ENCODE measurements at regions not wholly inside any gene's neighbourhood (a gene's known extent, or its start where the extent isn't known, plus 50 kb on each side); places are given as distances from the start of the nearest gene placed in this dataset.

DNA sequence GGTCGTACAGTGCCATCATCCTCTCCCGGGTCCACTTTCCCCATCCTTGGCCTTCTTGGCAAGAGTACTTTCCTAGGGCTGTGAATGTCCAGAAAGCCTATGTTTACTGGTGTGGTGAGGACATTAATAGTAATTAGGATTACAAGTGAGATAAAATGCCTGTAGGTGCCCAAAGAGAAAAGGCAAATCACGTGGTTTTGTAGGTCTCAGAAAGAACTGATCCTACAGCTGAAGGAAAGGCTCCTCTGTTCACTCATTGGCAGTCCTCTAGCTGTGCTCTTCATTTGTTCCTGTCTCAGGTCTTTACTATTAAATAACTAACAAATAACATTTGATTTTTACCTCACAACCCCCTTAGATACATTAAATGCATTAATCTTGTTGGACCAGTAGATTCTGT, 220.1 kb upstream of the CBLB start:
- H2AFZ ChIP-seq (ENCODE audit: low read length) = no peak overlapping the region
- H3K27ac ChIP-seq (ENCODE audit: low read depth, low read length, poor library complexity, severe bottlenecking) = no peak overlapping the region
- H3K27me3 ChIP-seq (ENCODE audit: insufficient read depth, low read length) = no peaks in the 10 kb centered on the region
- no peaks in the 10 kb centered on the region for H3K36me3 ChIP-seq (ENCODE audit: insufficient read depth, low read length)
- H3K4me1 ChIP-seq (ENCODE audit: insufficient read depth, low read length, severe bottlenecking) = no peaks in the 10 kb centered on the region
- no peak for TF ChIP-seq EZH2 (IDR thresholded peaks at IDR 0.05; ENCODE audit: borderline replicate concordance, low read length)
- TF ChIP-seq, protein P1, sequence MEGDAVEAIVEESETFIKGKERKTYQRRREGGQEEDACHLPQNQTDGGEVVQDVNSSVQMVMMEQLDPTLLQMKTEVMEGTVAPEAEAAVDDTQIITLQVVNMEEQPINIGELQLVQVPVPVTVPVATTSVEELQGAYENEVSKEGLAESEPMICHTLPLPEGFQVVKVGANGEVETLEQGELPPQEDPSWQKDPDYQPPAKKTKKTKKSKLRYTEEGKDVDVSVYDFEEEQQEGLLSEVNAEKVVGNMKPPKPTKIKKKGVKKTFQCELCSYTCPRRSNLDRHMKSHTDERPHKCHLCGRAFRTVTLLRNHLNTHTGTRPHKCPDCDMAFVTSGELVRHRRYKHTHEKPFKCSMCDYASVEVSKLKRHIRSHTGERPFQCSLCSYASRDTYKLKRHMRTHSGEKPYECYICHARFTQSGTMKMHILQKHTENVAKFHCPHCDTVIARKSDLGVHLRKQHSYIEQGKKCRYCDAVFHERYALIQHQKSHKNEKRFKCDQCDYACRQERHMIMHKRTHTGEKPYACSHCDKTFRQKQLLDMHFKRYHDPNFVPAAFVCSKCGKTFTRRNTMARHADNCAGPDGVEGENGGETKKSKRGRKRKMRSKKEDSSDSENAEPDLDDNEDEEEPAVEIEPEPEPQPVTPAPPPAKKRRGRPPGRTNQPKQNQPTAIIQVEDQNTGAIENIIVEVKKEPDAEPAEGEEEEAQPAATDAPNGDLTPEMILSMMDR (IDR thresholded peaks at IDR 0.05; ENCODE audit: low read length) = no peak
- no peak overlapping the region for H3K4me2 ChIP-seq (ENCODE audit: low read length)
- no peak overlapping the region for H3K9ac ChIP-seq (ENCODE audit: low read length)
- no peaks in the 10 kb centered on the region for H4K20me1 ChIP-seq (ENCODE audit: insufficient read depth, low read length)
- no peak overlapping the region for H3K4me3 ChIP-seq (ENCODE audit: low read depth, low read length, poor library complexity, severe bottlenecking)
- H3K9me2 ChIP-seq (ENCODE audit: low read depth, low read length) = no peaks in the 10 kb centered on the region
- no peaks in the 10 kb centered on the region for H3F3A ChIP-seq (ENCODE audit: insufficient read depth, low read length)
- no peaks in the 10 kb centered on the region for H3K9me3 ChIP-seq (ENCODE audit: low read length)
- no peaks in the 10 kb centered on the region for H3K79me2 ChIP-seq (ENCODE audit: insufficient read depth, low read length)

DNA sequence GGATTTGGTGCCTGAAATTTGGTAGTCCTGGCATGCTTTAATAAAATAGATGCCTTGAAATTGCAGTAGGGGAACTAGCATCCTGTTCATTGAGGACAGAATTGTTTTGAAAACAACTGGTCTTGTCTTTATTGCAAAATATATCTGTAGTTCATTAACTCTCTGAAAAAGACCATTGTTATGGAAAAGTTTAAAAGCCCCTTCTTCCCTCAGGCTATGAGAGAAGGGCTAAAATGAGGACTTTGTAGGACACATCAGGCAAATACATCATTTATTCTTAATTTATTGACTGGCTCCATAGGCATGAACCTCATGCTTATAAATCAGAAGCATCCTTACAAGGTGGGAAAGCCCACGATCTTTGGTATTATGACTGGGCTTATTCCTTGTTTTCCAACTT, 221.0 kb upstream of the CBLB start:
- Histone ChIP-seq H3K79me2 (ENCODE audit: insufficient read depth, low read length) (no peaks in the 10 kb centered on the region), H3K27me3 (ENCODE audit: insufficient read depth, low read length) (no peaks in the 10 kb centered on the region), H3K36me3 (ENCODE audit: insufficient read depth, low read length) (no peaks in the 10 kb centered on the region), H3K4me3 (ENCODE audit: low read depth, low read length, poor library complexity, severe bottlenecking) (no peak overlapping the region), H3K9ac (ENCODE audit: low read length) (no peak overlapping the region), H3F3A (ENCODE audit: insufficient read depth, low read length) (no peaks in the 10 kb centered on the region), H4K20me1 (ENCODE audit: insufficient read depth, low read length) (no peaks in the 10 kb centered on the region), H3K9me2 (ENCODE audit: low read depth, low read length) (no peaks in the 10 kb centered on the region), H3K9me3 (ENCODE audit: low read length) (no peaks in the 10 kb centered on the region), H2AFZ (ENCODE audit: low read length) (no peak overlapping the region), H3K27ac (ENCODE audit: low read depth, low read length, poor library complexity, severe bottlenecking) (no peak overlapping the region), H3K4me1 (ENCODE audit: insufficient read depth, low read length, severe bottlenecking) (no peaks in the 10 kb centered on the region), H3K4me2 (ENCODE audit: low read length) (no peak overlapping the region)
- TF ChIP-seq EZH2 (IDR thresholded peaks at IDR 0.05; ENCODE audit: borderline replicate concordance, low read length) = no peak
- TF ChIP-seq, protein P1 (IDR thresholded peaks at IDR 0.05; ENCODE audit: low read length) = no peak

DNA sequence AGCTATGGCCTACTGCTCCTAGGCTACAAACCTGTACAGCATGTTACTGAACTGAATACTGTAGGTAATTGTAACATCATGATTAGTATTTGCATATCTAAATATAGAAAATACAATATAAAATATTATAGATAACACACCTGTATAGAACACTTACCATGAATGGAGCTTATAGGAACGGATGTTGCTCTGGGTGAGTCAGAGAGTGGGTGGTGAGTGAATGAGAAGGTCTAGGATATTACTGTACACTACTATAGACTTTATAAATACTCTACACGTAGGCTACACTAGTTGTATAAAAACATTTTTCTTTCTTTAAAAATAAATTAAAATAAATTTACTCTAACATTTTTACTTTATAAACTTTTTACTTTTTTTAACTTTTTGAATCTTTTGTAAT, 224.0 kb upstream of the CBLB start:
- Histone ChIP-seq H3K4me3 (ENCODE audit: low read depth, low read length, poor library complexity, severe bottlenecking) (no peak overlapping the region), H3K27me3 (ENCODE audit: insufficient read depth, low read length) (no peaks in the 10 kb centered on the region), H3K9ac (ENCODE audit: low read length) (no peak overlapping the region), H3K9me3 (ENCODE audit: low read length) (no peaks in the 10 kb centered on the region), H3K27ac (ENCODE audit: low read depth, low read length, poor library complexity, severe bottlenecking) (no peak overlapping the region), H3K79me2 (ENCODE audit: insufficient read depth, low read length) (no peaks in the 10 kb centered on the region), H3K9me2 (ENCODE audit: low read depth, low read length) (no peaks in the 10 kb centered on the region), H3K36me3 (ENCODE audit: insufficient read depth, low read length) (no peaks in the 10 kb centered on the region), H3F3A (ENCODE audit: insufficient read depth, low read length) (no peaks in the 10 kb centered on the region), H3K4me1 (ENCODE audit: insufficient read depth, low read length, severe bottlenecking) (no peaks in the 10 kb centered on the region), H2AFZ (ENCODE audit: low read length) (no peak overlapping the region), H3K4me2 (ENCODE audit: low read length) (no peak overlapping the region), H4K20me1 (ENCODE audit: insufficient read depth, low read length) (no peaks in the 10 kb centered on the region)
- TF ChIP-seq EZH2 (IDR thresholded peaks at IDR 0.05; ENCODE audit: borderline replicate concordance, low read length) = no peak
- TF ChIP-seq, protein P1 (IDR thresholded peaks at IDR 0.05; ENCODE audit: low read length) = no peak

Data from OCI-LY1 (cell line).